GM21367 (cell line): ENCODE measurements at regions not wholly inside any gene's neighbourhood (a gene's known extent, or its start where the extent isn't known, plus 50 kb on each side); places are given as distances from the start of the nearest gene placed in this dataset.
"Not testable (repeated sequence)": the region's sequence is repeated elsewhere in the genome, so short reads cannot be mapped to it uniquely, and the experiment has no call there.

Source experiments
- ATAC-seq: cut with Tn5 transposase; IDR thresholded peaks from one replicate; pipeline ENCODE4 v1.9.1; 2021; ENCODE audit not compliant: unreplicated experiment

DNA sequence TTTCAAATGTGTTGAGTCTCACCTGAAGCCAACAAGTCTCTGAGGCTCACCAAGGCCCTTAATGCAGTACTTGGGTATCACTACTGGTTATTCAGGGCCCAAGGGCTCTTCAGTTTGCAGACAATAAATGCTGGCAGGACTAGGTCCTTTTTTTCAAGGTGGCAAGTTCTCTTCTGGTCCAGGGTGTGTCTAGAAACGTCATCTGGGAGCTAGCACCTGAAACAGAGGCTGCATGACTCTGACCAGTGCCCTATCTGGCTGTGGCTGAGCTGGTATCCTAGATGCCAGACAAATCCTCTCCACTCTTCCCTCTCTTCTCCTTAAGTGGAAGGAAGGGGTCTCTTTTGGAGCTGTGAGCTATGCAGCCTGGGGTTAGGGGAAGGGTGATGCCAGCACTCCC is 276.8 kb downstream of the PYDC2 start:
- no peak for ATAC-seq

DNA sequence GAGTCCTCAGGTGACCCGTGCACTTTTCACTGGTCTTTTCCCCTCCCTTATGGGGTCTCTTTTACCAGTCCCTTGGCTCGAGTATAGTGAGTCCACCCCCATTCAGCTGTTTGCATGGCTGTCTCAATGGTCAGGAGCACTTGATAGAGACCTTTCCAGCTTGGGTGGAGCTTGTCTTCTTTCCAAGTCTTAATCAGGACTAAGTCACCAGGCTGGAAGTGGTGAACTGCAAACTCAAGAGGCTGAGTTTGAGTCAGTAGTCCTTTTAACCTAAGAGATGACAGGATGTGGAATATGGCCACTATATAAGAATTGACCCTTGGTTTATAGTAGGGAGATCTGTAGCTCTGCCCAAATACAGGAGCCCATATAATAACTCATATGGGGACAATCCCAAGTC is 279.7 kb downstream of the PYDC2 start:
- ATAC-seq, result no peak

DNA sequence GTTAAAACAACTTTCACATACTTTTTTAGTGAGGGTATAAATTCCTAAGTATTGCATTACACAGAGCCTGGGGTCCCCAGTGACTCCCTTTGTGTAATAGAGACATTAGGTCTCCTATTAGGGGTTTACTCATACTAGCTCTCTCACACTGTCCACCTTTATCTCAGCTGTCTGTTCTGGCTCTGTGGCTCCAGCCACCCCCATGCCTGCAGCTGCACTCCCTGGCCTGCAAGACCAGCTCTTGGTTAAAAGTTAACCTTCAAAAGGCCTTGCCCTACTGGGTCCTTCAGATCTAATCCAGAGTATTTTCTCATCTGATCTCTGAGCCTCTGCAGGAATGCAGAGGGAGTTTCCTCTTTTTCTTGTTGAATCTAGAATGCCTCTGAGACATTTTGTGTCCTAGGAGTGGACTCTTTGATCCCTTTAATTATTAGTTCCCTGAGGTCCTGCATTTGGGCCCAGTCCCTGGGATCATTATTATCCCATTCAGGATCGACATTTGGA is 280.9 kb downstream of the PYDC2 start:
- ATAC-seq, result not testable (repeated sequence)

DNA sequence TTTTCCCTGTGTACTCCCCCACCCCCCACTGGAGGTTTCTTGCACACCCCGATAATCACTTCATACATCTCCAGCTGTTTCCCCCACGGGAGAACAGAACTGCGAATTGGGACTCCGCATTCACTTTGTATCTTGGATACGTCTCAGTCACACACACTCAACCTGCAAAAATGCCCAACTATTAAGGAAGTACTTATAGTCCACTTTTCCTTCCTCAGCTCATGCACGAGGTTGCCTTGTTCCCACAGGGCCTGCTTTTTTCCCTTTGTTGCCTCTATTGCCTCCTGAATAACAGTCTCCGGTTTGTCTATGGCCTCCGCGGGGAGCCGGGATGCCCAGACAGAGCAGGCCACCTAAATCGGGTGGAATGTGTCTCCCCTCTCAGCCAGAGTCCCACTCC is 282.3 kb downstream of the PYDC2 start:
- ATAC-seq, result no peak

DNA sequence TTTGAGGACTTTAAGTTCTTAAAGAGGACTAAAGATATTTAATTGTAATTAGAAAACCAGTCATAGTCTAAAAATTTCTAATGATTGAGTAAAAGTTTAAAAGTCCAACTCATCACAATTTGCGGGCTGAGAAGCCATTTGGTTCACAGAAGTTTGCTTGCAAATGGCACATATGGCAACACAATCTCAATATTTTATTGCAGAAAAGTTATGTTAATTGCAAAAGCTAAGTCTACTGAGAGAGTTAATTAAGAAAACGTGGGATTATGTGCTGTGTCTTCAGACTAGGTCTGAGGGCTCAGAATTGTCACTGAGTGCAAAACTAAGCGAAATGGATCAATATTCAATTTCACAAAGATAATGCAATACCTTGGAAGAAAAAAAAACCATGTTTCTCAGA is 289.7 kb downstream of the PYDC2 start:
- no peak for ATAC-seq

DNA sequence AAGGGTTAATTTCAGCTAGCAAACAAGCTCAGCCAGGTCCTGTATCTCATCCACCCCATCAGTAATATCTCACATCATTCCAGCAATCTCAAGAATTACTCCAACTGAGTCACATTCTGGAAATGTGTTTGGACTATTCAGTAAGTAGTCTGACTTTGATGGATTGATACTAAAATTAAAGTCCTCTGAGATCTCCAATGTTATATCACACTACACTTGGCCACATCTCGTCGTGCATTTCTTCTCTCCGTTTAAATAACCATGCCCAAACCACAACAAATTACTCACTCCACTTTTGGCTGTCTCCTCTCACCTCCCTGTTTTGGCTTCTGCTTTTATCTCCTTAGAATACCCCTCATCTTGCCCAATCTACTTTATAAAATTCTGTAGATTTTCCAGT is 292.2 kb downstream of the PYDC2 start:
- no peak for ATAC-seq

DNA sequence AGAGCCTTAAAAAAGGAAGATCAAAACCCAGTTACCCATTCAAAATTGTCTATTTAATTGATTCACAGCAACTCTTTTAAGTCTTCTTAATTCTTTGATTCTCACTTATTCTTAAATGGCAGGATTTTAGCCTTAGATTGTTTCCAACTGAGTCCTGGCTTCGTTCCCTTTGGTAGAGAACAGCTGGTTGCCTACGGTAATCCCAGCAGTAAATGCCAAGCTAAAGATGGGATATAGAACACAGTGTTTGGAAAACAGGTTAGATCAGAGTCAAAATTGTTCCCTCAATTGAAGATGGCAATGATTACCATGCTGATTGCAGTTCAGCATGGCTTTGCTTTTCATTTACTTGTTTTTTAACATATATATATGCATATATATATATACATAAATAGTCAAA is 300.9 kb downstream of the PYDC2 start:
- no peak for ATAC-seq

DNA sequence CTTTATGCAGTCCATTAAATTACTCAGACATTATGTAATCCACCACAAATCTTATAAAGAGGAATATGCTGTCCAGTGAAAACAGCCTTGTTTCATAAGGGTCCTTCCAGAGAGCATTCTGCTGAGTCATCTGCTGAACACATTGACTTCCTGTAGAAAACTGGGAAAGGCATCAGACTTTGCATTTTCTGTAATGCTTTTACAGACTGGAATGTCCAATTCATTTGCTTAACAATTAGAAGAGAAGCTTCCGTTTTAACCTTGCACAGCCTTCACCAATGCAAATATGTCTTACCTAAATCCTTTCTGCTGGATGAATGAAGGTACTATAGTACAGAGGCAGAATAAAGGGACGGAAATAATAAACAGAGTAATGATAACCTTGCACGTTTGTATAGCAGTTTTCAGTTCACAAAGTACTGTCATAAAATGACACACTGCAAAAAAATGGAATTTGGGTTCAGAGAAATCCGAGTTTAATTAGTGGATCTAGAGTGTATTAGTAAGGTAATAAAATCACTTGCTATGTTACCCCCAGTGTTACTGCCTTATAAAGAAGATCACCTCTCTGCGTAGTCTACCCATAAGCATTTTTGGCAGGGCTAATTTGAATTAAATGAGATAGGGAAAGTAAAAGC is 301.5 kb downstream of the PYDC2 start:
- no peak for ATAC-seq

DNA sequence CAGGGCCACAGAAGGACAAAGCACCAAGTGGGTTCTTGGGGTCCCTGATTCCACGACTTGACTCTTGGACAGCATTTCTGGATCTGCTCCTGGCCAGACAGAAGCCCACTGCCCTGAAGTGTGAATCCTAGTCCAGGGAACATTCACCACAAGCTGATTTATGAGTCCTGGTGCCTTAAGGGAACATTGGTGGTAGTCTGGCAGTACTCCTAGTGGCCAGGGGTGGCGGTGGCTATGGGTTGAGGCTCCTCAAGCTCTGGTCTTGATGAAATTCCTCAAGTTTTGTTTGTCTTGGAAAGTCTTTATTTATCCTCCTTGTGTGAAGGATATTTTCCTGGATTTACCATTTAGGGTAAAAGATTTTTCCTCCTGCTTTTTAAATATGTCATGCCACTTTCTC is 307.5 kb downstream of the PYDC2 start:
- no peak for ATAC-seq

DNA sequence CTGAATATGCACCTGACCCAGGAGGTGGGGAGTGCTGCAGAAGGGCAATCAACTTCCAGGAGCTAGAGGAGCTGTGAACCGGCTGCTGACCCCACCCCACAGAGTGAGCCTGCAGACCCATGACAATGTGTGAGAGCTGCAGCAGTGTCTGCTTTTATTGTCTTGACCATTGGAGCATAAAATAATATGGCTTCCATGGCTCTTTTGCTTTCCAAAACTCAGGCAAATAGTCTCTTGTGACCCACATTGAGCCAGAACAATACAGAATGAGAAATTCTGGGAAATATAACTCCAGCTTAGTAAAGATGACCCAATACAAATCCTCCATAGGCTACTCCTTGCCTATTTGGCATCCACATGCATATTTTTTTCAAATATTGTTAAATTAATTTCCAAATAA is 309.6 kb downstream of the PYDC2 start:
- no peak for ATAC-seq

DNA sequence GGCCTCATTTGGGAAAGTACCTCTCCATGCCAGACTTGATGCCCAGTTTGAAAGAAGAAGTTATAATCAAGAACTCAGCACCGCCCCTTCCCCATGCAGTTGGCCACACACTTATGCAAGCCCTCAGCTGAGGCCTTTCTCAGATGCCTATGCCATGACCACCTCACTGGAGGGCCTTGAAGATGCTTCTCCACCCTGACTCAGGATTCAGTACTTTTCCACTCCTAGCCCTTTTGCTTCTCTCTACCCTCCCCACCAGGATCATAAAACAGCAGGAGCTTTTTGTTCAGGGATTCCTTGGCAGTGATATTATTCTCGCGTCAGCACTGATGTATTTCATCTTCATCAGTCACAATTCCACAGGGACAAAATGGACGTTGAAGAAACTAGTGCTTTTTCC is 313.5 kb downstream of the PYDC2 start:
- no peak for ATAC-seq

DNA sequence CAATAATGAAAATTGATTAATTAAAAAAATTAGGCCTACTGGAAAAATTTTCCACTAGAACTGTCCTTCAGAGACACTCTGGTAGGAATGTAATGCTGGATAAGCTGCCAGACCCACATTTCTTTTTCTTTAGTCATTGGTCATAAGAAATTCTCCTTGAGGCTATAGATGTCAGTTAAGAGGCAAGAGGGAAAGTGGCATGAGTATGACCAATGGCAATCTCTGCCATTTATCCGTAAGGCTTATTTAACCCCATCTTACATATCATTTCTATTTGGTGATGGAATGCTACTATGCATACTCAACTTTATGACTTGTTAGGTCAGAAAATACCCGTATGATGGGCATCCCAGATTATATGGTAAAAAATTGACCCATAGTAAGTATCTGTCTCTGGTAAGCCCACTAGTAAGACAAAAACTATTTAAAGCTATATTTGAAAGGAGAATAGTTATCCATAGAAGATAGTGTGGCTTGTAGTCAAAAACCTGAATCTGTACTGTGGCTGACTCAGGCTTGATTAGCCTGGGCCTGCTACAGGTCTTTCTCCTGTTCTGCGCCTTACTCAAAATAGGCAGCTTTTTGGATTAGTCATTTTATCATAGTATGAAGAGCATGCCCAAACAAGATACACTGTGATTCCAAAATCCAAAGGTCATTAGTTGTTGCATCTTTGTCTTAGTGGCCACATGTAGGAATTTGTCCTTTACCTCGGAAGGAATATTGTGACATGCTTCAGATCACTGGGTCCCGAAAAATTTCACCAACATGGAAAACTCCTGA is 314.7 kb downstream of the PYDC2 start:
- ATAC-seq, result no peak

DNA sequence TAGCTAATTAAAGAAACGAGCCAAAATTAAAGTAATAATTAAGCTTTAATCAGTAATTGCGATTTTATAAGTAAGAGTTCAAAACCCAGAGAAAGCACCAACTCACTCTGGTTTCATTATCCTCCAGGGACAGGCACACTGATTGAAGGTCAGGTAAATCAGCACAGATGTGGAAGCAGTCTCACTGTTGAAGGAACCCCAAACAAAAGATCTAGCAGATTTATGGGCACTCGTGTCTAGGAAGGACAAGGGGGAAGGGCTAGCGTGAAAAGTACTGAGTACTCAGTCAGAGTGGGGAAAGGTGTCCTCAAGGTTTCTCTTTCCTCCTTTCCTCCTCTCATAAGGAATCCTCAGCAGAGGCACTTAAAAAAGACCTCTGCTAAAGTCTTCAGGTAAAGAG is 320.1 kb downstream of the PYDC2 start:
- ATAC-seq, result no peak

DNA sequence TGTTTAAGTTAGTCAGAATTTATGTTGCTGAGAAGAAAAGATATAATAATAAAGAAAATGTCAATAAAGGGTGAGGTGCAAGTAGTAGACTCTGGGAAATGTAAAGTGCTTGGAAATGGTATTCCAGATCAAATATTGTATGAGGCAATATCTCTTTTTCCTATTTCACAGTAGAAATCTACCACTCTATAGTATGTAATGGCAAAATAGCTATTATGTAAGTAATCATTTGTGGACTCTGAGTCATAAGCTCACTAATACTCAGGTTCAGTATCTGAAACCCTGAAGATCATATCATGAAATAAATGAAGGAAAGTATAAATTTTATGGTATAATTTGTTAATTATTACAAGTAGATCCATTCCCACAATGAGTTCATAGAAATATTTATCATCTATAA is 322.1 kb downstream of the PYDC2 start:
- no peak for ATAC-seq

DNA sequence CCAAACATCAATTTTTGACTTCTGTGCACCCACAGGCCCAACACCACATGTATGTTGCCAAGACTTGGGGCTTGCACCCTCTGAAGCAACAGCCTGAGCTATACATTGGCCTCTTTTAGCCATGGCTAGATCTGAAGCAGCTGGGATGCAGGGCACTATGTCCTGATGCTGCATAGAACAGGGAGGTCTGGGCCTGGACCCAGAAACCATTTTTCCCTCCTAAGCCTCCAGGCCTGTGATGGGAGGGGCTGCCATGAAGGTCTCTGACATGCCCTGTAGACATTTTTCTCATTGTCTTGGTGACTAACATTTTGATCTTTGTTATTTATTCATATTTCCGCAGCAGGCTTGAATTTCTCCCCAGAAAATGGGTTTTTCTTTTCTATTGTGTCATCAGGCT is 330.0 kb downstream of the PYDC2 start:
- ATAC-seq, result no peak

DNA sequence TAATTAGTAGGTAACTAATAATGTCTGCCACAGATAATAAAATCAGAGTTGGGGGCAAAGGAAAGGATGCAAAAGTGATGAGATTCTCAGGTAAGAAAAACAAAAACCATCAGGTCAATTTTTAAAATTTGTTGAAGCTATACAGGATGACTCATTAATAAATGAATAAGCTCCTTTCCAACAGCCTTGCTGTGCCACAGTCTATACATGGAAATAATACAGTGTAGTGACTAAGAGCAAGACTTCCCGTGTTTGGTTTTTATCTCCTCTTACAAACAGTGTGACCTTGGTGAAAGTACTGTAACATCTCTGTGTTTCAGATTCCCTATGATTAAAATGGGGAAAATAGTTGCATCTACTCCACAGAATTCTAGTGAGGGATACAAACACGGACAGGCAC is 331.6 kb downstream of the PYDC2 start:
- ATAC-seq, result no peak

DNA sequence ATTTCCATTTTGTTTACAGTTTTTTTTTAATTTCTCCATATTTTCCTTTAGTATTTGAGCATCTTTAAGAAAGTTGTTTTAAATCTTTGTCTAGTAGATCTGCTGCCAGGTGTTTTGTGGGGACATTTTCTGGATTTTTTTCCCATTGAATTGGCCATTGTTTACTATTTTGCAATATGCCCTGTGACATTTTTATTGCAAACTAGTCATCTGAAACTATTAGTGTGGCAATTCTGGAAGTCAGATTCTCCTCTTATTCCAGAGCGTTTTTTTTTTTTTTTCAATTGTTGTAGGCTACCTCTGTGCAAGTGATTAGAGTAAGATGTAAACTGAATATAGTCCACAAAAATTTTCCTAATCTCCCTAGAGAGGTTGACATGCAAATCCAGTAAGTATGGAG is 334.2 kb downstream of the PYDC2 start:
- ATAC-seq, result no peak

DNA sequence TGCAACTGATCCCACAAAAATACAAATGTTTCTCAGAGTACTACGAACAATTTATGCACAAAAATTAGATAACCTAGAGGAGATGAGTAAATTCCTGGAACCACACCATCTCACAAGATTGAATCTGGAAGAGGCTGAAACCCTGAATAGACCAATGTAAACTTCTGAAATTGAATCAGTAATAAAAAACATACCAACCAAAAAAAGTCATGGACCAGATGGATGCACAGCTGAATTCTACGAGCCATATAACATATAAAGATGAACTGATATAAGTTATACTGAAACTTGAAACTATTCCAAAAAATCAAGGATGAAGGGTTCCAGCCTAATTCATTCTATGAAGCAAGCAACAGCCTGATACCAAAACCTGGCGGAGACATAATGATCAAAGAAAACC is 336.3 kb downstream of the PYDC2 start:
- no peak for ATAC-seq

DNA sequence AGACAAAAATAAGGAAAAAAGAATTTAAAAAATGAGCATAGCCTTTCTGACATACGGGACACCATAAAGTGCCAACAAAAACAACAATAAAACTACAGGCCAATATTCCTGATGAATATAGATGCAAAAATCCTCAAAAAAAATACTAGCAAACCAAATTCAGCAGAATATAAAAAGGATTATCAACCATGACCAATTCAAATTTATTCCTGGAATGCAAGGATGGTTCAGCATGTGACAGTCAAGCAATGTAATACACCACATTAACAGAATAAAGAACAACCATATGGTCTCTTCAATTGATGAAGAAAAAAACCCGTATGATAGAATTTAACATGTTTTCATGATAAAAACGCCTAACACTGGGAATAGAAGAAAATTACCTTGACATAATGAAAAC is 341.7 kb downstream of the PYDC2 start:
- no peak for ATAC-seq

DNA sequence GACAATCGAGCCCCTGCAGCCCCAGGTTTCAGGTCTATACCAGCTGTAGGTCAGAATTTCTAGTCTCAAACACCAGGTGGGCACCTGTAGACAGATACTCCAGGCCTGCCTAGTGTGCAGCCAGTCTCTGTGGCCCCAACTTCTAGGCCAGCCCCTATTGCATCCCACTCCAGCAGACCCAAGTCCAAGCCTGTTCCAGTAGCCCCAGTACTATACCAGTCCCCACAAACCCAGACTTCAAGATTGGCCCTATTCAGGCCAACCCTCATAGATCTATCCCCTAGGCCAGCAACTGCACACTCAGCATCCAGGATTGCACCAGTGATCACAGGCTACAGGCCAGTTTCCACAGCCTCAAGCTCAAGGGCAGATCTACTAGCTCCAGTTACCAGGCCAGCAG is 344.0 kb downstream of the PYDC2 start:
- no peak for ATAC-seq

DNA sequence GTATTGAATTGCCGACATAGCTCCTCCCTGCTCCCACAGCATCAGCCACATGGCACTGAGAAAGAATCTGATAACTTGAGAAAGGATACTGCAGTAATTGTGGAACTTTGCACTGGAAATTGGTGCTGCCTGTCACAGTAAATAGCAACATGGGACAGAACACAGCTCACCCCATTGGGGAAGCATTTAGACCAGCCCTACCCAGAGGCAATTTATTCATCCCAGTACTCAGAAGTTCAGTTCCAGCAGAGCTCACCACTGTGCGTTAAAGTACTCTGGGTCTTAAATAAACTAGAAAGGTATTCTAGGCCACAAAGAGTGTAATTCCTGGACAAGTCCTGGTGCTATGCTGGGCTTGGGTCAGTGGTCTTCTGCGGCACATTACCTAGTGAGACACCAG is 347.1 kb downstream of the PYDC2 start:
- no peak for ATAC-seq

DNA sequence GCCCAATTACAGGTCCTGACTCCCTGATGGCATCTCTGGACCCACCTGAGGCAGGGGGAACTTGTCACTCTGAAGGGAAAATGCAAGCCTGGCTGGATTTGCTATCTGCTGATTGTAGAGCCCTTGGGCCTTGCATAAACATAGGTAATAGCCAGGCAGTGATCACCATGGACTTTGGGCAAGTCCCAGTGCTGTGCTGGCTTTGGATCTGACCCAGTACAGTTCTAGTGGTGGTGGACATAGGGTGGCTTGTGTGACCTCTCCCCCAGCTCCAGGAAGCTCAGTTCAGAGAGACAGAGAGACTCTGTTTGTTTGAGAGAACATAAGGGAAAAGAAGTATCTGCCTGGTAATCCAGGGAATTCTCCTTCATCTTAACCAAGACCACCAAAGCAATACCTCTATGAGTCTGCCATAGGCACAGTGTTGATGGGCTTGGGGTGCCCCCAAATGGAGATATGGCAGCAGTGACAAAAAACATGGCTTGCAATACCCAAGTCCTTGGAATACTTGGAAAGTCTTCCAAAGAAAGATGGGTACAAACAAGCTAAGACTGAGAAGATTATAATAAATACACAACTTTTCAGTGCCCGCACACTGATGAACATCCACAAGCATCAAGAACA is 348.5 kb downstream of the PYDC2 start:
- no peak for ATAC-seq
